LNCAP (cell line): ENCODE measurements at regions not wholly inside any gene's neighbourhood (a gene's known extent, or its start where the extent isn't known, plus 50 kb on each side); places are given as distances from the start of the nearest gene placed in this dataset.

Experiments
- CTCF ChIP-seq: fragments of 450-650 bp; IDR thresholded peaks from 2 replicates; pipeline ENCODE4 v1.5.1; 2017; ENCODE audit warnings: mild to moderate bottlenecking

DNA sequence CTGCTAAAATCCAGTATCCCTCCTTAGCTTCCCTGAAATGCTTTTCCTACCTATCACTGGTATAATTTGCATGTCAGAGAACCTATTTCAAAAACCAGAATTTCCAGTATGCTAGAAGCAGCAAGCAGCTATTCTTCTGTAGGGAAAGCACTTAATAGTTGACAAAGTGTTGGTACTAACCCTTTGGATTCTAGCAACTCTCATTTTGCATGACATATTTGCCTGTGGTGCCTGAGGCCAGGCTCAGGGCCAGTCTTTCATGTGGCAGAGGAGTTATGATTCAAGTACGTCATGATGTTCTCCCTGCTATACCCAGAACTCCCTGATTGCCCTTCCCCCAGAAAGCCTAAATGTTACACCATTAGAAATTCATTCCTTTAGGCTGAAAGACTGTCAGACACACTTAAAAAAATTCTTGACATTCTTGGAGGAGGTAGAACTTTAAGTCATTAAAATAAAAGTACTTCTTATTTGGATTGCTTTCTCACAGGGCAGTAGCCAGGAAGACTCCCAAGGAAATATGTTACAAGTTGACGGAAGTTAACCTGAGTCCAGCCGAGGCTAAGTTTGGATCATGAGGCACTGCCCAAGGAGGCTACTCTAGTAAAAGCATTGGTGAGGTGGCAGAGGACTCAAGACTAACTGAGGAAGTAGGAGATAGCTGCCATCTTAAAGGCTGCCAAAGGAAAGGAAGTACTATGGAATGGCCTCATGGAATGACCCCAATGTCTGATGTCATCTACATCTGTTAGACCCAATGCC, 298.4 kb upstream of the SPAG17 start:
- no peak for TF ChIP-seq CTCF

- no peak for TF ChIP-seq CTCF
Observed at GRCh38 chr1:118481126-118481525, 296.1 kb upstream of the SPAG17 start.

- TF ChIP-seq CTCF: no peak
Observed at GRCh38 chr1:118479351-118479750, 294.3 kb upstream of the SPAG17 start.

- TF ChIP-seq CTCF: no peak
Observed at GRCh38 chr1:118473825-118474224, 288.8 kb upstream of the SPAG17 start.

GRCh38 chr1:118461154-118461553, 276.1 kb upstream of the SPAG17 start:
- TF ChIP-seq CTCF: peak; percentile 36; the same call in 1 of the 2 replicates

DNA sequence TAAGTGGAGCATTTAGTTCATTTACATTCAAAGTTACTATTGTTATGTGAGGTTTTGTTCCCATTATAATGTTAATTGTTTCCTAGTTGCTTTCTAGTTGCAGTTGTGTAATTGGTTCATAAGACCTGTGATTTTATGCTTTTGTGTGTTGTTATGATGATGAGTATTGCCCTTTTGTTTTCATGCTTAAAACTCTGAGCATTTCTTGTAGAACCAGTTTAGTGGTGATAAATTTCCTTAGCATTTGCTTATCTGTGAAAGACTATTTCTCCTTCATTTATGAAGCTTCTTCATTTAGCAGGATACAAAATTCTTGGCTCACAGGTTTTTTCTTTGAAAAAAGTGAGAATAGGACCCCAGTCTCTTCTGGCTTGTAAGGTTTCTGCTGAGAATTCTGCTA, 274.8 kb upstream of the SPAG17 start:
- no peak for TF ChIP-seq CTCF

GRCh38 chr1:118445156-118445555, 260.1 kb upstream of the SPAG17 start:
- no peak for TF ChIP-seq CTCF

- no peak for TF ChIP-seq CTCF
Observed at GRCh38 chr1:118442214-118442613, 257.2 kb upstream of the SPAG17 start.
